BE2C (cell line): ENCODE measurements at regions not wholly inside any gene's neighbourhood (a gene's known extent, or its start where the extent isn't known, plus 50 kb on each side); places are given as distances from the start of the nearest gene placed in this dataset.
"Not testable (repeated sequence)": the region's sequence is repeated elsewhere in the genome, so short reads cannot be mapped to it uniquely, and the experiment has no call there.

Experiments
- DNase-seq: peaks from one replicate; pipeline ENCODE4 v3.0.0-alpha.2; 2020
- H3K27me3 ChIP-seq: fragments of 250-450 bp; sonication (Bioruptor Pico); 2 replicates; pipeline ENCODE4 v1.5.1; 2020; ENCODE audit warnings: mild to moderate bottlenecking
- H3K36me3 ChIP-seq: fragments of 250-450 bp; sonication (Bioruptor Pico); 2 replicates; pipeline ENCODE4 v1.5.1; 2020; ENCODE audit warnings: mild to moderate bottlenecking
- H3K4me1 ChIP-seq: fragments of 250-450 bp; sonication (Bioruptor Pico); 2 replicates; pipeline ENCODE4 v1.5.1; 2020
- H3K4me3 ChIP-seq: 2 replicates; pipeline ENCODE4 v1.5.1; 2011; ENCODE audit warnings: low read depth, low read length
- H3K9me3 ChIP-seq: fragments of 250-450 bp; sonication (Bioruptor Pico); 2 replicates; pipeline ENCODE4 v1.5.1; 2020
- TF ChIP-seq, protein P1 (sequence below): IDR thresholded peaks from 2 replicates; pipeline ENCODE4 v1.5.1; 2012; ENCODE audit warnings: mild to moderate bottlenecking, low read depth, low read length

GRCh38 chr3:173289072-173289471, 108.5 kb upstream of the NLGN1 start:
- TF ChIP-seq, protein P1, sequence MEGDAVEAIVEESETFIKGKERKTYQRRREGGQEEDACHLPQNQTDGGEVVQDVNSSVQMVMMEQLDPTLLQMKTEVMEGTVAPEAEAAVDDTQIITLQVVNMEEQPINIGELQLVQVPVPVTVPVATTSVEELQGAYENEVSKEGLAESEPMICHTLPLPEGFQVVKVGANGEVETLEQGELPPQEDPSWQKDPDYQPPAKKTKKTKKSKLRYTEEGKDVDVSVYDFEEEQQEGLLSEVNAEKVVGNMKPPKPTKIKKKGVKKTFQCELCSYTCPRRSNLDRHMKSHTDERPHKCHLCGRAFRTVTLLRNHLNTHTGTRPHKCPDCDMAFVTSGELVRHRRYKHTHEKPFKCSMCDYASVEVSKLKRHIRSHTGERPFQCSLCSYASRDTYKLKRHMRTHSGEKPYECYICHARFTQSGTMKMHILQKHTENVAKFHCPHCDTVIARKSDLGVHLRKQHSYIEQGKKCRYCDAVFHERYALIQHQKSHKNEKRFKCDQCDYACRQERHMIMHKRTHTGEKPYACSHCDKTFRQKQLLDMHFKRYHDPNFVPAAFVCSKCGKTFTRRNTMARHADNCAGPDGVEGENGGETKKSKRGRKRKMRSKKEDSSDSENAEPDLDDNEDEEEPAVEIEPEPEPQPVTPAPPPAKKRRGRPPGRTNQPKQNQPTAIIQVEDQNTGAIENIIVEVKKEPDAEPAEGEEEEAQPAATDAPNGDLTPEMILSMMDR, result no peak
- Histone ChIP-seq H3K36me3 (no peaks in the 10 kb centered on the region), H3K27me3 (no peaks in the 10 kb centered on the region), H3K9me3 (no peaks in the 10 kb centered on the region), H3K4me3 (no peak overlapping the region), H3K4me1 (no peaks in the 10 kb centered on the region; the same call in 1 of the 2 replicates)
- DNase-seq, result no peak

- TF ChIP-seq, protein P1, result no peak
- DNase-seq, result no peak
- H3K9me3 ChIP-seq, result no peaks in the 10 kb centered on the region
Observed at GRCh38 chr3:173287361-173287760, 110.2 kb upstream of the NLGN1 start.

GRCh38 chr3:173286507-173286906, 111.0 kb upstream of the NLGN1 start:
- DNase-seq, result peak; percentile 37
- peak overlapping the region; percentile 30 for H3K4me3 ChIP-seq
- H3K36me3 ChIP-seq, H3K4me1 ChIP-seq, H3K27me3 ChIP-seq, H3K9me3 ChIP-seq: not testable (repeated sequence)

More at GRCh38 chr3:173287361-173287760, 110.2 kb upstream of the NLGN1 start:
- no peaks in the 10 kb centered on the region for H3K36me3 ChIP-seq
- H3K4me3 ChIP-seq, result no peak overlapping the region
- H3K4me1 ChIP-seq, result no peaks in the 10 kb centered on the region; the same call in 1 of the 2 replicates
- H3K27me3 ChIP-seq, result no peaks in the 10 kb centered on the region

DNA sequence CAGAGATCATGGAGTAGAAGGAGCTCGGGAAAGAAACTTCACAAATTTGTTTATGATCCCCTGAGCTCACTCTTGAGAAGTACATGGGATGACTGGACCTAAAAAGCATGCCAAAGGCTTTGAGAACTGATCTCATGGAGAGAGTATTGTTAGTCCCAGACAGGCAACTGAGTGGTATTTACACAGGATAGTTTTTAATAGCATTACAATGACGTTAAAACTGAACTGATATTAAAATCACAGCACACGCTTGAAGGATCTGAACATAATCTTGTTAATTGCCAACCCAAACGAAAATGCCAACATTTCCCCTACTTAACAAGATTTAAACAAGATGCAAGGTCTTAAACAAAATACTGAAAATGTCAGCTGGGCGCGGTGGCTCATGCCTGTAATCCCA, 113.2 kb upstream of the NLGN1 start:
- Histone ChIP-seq H3K4me3 (no peak overlapping the region), H3K4me1 (no peaks in the 10 kb centered on the region; the same call in 1 of the 2 replicates), H3K36me3 (no peaks in the 10 kb centered on the region), H3K27me3 (no peaks in the 10 kb centered on the region), H3K9me3 (no peaks in the 10 kb centered on the region)
- TF ChIP-seq, protein P1, result no peak
- DNase-seq, result no peak

DNA sequence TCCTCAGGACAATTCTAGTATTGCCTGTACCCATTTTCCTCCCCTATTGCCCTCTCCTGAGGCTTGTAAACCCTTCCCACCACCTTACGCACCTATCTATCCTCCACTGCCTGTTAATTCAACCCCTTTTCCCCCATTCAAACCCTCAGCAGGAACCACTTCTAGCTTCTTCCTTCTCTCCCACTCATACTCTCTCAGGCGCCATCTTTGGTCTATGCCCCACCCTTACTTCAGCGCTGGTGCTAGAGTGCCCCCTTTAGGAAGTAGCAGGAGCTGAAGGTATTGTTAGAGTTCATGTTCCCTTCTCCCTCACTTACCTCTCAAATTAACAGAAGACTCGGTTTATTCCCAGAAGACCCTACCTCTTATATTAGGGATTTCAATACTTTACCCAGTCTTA, 121.8 kb upstream of the NLGN1 start:
- Histone ChIP-seq H3K9me3 (no peaks in the 10 kb centered on the region), H3K4me3 (no peak overlapping the region), H3K27me3 (no peaks in the 10 kb centered on the region), H3K36me3 (no peaks in the 10 kb centered on the region), H3K4me1 (no peaks in the 10 kb centered on the region)
- TF ChIP-seq, protein P1, result peak; percentile 43; the same call in 1 of the 2 replicates
- DNase-seq, result peak; percentile 23

DNA sequence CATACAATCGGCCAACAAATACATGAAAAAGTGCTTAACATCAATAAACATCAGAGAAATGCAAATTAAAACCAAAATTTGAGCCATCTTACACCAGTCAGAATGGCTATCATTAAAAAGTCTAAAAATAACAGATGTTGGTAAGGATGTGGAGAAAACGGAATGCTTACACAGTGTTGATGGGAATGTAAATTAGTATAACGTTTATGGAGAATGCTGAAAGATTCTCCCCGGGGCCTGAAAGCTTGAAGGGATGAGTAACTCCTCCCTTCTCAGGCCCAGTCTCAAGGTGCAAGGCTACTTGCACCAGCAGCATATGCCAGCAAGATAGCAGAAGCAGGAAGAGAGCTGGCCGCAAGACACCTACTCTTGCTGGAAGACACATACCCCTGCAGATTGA, 123.7 kb upstream of the NLGN1 start:
- no peaks in the 10 kb centered on the region for H3K9me3 ChIP-seq
- no peak overlapping the region for H3K4me3 ChIP-seq
- no peaks in the 10 kb centered on the region for H3K27me3 ChIP-seq
- H3K36me3 ChIP-seq, result no peaks in the 10 kb centered on the region
- TF ChIP-seq, protein P1, result no peak
- H3K4me1 ChIP-seq, result no peaks in the 10 kb centered on the region
- no peak for DNase-seq

GRCh38 chr3:173268781-173269180, 127.7 kb upstream of the SPATA16 start:
- H3K36me3 ChIP-seq, result no peaks in the 10 kb centered on the region
- TF ChIP-seq, protein P1, result no peak
- no peak for DNase-seq
- no peaks in the 10 kb centered on the region for H3K4me1 ChIP-seq
- no peaks in the 10 kb centered on the region for H3K9me3 ChIP-seq
- no peaks in the 10 kb centered on the region for H3K27me3 ChIP-seq
- H3K4me3 ChIP-seq, result no peak overlapping the region
